GM19397 (cell line): ENCODE measurements at regions not wholly inside any gene's neighbourhood (a gene's known extent, or its start where the extent isn't known, plus 50 kb on each side); places are given as distances from the start of the nearest gene placed in this dataset.

Source experiments
- ATAC-seq: cut with Tn5 transposase; IDR thresholded peaks from one replicate; pipeline ENCODE4 v1.9.1; 2021; ENCODE audit warnings: mild to moderate bottlenecking, moderate library complexity; ENCODE audit not compliant: unreplicated experiment

DNA sequence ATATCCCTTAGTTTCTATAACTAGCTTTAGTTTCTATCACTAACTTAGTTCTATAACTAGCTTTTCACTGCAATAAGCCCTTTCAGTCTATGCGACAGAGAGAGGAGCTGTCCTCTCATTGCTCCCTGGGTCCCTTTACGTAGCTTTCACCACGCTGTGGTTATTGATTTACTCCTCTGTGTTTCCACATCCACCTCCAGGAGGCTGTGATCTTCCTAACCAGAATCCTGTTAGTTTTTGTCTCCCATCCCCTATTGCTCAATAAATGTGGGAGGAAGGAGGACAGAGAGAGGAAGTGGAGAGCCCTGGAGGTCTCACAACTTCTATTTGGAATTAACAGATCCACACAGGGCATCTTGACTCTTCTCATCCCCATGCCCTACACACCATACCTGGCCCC lies 1036.1 kb downstream of the MCTP2 start:
- no peak for ATAC-seq

DNA sequence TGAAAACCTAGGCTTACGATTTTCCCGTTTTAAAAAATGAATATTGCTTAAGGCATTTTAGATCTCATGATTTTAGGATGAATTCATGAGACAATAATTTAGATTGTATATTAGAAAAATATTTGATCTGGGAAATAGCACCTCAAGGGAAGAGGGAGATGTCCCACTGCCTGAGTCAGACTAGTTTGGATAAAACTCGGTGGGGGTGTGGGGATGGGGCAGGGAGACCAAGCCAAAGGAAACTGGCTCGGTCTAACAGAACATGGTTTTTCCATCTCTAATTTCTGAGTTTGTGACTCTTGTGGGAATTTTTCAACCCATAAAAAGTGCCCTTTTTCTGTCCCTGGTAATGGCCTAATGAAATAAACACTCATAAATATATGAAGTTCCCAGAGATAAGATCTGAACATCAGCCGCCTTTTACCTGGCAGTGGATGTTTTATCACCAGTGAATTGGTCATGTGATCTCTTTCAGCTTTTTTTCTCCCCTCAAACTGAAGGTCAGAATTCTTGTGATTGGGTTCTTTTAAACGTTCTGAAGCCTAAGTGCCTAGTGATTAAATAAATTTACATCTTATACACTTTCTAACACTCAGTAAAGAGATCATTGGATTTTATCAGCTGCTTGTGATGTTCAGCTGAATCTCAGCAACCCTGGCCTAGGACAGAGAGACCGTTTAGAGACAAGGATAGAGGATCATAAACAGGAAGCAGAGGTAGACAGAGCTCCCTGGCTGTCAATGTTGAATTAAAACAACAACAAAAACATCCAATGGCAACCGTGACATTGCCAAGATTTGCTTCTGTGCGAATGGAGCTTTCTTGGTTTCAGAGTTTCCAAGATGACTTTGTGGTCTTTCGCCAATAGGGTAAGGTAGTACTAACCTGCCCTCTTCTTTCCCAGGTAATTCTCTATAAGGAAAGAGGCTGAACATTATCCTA lies 1038.2 kb downstream of the MCTP2 start:
- no peak for ATAC-seq

DNA sequence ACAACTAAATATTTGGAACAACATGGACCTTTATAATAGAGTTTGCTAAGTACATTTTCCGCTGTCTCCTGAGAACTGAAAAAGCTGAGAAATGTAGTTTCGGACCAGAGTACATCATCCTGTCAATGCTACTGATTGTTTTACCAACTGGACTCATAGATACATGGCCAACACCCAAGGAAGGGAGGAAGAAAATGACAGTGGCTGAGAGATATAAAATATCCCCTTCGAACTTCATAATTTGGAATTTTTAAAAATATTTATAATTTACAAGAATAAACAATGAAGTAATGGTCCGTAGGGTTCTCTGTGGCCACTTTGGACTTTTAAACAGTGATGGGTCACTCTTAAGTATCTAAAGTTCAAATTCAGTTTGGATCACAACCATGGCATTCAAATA lies 1042.7 kb downstream of the MCTP2 start:
- ATAC-seq, result no peak

DNA sequence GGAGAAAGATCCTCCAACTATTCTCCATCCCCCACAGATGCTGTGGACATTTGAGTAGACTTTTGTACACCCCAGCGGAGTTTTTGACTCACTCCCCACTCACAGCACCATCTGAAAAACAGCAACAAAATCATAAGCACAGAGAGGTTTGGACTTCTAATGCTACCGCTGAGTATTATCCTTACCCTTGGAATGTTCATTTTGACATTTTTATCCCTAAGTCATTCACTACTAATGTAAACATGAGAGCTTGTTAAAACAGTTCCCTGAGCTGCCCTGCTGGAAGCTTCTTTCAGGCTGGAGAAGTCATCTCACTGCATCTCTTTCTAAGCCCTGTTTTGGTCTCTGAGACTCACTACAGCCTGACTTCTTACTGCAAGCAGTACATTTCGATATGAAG lies 1045.9 kb downstream of the MCTP2 start:
- ATAC-seq, result no peak

DNA sequence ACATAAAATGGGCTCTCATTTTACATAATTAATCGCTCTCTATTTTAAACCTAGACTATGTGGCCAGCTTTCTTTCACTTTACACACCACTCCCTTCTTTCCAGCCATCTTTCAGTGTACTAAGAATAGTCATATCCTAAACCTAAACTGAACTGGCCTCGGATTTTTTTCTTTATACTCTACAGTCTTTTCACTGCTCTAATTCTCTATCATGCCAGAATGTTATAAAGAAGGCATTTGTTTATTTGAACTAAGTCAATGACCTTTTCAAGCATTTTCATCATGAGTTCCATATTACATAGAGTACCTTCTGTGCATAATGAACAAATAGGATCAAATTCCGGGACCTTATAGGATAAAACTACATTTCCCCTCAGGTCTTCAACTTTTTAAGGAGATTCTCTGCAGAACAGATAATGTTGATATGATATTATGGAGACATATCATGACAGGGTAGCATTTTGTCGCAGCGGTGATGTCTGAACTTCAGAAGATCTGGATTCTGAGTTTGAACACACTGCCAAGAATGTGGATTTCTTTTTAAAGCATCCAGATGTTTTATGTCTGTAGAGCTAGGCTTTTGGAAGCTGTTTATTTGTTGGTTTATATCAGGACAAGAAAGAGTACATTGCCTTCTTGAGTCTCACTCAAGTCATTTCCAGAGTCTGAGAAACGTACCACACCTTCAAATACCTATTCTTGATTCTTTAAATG lies 1047.3 kb downstream of the MCTP2 start:
- ATAC-seq, result no peak

DNA sequence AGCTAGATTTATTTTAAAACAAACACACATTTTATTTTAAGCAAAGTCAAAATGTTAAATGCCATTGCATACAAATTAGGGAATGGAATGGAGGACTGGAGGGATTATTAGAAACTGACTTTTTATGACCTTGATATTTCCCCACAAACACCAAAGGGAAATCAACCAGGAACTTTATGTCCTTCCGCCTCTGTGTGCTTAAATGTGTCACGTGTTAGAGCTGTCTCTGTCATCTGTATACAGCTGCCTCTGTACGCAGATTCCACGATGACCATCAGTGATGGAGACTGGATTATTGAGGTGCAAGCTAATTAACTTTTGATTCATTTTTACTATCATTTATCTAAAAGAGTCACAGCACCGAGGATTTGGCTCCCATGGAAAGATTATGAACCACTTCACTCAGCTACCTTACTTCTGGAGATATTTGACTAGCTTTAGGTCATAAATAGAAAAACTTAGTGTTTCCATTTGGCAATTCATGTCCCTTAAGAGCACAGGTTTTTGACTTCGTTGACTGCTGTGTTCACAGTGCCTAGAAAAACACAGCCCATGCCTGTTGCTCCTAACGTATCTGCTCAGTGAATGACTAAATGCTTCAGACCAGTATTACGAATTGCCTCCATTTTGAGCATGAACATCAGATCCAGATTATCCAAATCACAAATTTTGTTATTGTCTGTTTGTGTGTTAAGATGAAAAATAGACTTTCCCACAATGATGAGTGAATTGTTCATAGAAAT lies 1048.1 kb downstream of the MCTP2 start:
- no peak for ATAC-seq

DNA sequence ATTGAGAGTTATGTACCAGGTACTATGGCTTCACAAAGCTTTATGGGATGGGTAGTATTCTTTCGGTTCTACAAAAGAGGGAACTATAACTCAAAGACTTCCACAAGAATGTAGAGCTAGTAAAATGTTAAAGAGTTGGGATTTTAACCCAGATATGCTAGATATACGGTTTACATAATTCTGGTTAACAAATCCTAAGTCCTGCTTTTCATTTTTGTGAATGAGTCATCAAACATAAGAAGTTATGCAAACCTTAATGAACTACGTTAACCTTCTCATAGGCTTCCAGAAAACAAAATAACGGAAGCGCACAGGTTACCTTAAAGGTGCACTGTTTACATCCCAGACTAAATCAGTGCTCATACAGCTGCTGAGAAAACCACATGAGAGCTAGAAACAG lies 1049.3 kb downstream of the MCTP2 start:
- ATAC-seq, result no peak

DNA sequence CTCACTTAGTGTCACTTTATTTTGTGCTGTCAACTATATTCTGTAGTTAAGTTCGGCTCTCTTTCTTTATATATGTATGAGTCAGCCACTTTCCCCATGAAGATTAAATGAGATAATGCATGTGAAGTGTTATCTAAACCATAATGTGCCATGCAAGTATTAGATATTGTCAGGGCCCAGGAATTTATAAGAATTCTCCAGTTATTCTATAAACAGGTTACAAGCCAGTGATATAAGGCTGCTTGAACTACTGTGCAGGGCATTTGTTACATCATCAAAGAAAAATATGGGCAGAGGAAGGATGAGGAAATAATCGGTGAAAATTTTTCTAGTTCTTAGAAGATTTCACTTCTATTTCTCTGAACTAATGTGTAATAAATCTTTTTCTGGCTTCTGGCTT lies 1049.0 kb upstream of the NR2F2 start:
- no peak for ATAC-seq

DNA sequence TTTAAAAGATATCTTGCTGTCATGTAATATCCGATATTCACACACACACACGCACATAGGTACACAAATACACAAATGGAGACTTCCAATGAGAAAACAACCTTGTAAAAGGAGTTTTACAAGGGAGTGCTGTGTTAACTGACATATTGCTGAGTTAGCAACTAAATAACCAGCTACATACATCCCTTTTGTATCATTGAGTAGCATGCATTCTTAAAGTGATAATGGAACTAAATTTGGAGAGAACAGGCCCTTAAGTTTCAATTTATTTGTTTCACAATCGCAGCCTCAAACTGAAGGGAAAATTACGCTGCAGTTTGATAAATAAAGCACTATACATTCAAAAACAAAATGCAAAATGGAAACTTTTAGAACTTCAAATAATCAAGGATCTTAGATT lies 1046.0 kb upstream of the NR2F2 start:
- no peak for ATAC-seq

DNA sequence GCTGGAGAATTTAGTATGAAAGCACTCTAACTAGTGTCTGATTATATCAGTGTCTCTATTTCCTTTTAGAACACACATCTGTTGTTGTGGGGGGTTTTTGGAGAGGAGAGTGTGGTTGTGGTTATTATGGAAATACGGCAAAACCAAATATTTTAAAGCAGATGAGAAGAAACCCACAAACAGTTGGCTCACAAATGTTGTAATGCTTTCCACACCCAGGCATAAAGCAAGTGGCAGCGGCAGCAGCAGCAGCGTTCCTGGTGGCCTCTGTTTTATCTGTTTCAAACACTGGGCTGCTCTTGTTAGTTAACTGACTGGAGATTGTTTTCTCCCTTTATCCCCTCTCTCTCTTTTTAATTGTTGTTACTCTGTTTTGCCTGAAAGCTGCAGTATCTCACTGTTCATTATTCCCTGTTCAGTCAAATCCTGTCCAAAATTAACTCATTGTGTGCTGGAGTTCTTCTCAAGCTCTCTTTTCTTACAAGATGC lies 1045.5 kb upstream of the NR2F2 start:
- no peak for ATAC-seq

DNA sequence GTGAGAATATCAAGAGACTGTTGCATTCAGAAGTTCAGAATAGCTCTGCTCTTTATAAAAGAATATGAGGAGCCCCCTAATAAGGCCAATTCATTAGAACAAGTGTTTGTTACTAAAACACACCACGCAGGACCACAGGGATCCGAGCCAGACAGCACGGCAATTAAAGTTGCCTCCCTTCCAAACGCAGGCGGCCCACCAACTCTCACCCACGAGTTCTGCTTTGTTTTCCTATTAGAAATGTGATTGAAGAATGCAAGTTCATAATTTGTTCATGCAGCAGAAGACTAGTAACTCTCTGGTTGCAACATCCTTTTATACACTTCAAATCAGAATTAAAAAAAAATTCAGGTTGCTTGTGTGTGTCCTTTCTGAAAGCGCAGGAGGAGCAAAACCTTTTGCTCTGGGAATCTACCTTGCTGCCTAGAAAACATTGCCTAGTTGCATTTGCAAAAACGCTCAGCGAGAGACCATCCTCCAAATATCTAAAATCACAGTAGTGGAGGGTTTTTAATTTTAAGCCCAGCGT lies 1044.1 kb upstream of the NR2F2 start:
- no peak for ATAC-seq

DNA sequence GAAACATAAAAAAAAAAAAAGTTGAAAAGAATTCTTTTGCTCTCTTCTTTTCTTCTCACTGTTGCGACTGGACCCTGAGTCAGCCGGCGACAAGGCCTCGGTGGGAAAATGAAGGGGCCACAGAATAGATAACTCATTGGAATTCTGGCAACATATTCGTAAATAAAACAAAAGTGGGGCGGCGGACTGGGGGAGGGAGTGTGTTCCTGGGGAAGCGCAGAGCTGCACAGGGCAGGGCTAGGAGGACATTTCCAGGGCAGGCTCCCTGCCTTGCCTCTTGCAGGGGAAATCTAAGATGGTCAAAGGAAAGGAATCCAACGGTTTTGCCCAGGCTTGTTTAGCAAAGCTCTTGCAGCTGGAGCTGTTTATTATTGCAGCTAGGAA lies 1042.8 kb upstream of the NR2F2 start:
- ATAC-seq, result no peak

DNA sequence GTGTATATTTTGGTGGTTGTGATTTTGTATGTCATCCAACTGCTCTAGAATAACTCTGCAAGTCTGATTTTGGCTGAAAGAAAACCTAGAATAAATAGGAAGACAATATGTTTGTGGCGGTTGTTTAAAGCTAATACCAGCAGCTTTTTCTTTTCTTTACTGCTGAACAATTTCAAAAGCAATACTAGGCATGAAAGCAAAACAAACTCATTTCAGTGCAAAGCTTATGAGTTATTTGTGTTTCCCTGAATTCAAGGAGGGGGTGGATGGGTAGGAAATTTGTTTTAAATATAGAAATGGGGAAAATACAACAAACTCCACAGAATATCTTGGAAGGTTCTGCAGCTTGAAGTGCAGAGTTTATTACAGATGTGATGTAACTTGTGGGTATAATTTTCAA lies 1041.9 kb upstream of the NR2F2 start:
- ATAC-seq, result no peak

DNA sequence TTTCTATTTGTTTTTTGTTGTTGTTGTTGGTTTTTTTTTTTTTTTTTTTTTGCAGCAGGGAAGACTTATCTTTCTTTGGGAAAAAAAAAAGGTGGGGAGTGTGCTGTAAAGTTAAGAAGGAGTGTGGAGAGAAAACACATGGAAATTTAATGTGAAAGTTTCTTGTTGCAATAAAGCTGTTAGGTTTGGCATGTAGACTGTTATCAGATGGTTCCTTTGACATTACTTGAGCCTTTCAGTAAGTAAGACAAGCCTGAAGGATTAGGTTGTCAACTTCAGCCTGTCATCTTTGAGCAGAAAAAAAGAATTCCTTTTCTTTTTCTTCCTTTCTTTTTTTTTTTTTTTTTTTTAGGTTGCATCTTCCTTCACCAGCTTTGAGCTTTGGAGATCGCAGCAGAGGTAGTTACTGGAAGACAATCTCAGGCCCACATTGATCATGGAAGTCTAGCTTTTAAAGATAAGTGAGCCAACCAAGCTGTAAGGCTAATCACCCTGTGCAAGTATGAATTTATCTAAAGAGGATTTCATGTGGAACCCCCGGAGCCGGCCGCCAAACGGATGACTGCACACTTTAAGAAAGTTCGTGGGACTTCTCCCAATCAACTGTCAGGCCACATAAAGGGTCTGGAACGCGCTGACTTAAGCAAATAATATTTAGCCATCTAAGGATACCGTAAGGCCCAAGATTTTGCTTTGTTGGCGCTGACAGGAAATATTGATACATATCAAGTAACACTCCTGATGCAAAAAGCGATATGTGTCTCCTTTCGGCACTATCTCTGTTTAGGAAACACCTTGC lies 1040.1 kb upstream of the NR2F2 start:
- ATAC-seq, result no peak

DNA sequence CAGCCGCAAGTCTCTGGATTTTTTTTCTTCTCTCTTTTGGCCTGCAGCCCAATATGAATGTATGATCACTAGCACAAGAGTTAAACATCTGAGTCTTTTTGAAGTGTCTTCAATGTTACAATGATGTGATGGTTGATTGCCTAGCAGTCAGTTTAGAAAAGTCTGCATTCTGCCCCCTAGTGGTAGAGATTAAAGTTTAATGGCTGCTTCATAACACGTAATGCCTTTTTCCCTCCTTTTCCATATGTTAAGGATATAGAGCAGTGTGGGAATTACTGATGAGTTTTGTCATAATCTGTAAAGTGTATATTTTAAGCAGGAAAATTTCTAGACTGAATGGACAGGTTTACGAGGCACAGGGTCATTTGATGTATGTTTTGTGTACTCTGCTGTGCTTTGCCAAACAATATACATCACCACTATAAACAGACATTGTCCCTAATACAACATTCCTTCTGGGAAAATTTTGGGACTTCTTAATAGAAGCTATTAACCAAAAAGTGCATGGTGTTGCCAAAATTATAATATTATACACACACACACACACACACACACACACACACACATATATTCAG lies 1038.5 kb upstream of the NR2F2 start:
- no peak for ATAC-seq

DNA sequence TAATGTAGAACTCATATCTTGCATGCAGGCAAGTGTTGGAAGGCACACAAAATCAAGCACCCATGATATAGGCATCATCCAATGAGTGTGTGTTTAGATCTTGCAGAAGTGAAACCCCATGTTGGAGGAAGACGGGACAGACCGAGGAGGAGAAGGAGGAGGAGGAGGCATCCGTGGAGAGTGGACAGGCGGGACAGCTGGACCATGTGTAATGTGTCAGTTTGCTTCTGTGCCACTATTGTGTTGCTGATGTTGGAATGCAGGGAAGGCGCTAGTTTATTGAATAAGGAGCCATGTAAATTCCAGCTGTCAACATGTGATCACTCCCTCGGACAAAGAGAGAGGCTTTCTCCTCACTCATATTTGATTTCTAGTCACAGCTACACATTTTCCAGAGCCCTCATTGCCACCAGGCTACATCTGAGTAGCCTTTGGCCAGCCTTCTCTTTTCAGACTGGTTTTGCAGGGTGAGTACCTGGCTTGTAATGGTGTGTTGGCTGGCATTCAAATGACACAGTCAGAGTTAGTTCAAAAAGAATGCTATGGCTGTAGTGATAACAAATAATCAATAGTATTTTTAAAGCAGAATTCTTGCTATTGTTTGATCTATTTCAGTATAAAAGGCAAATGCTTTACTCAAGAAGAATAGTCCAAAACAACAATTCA lies 1037.6 kb upstream of the NR2F2 start:
- ATAC-seq, result no peak

DNA sequence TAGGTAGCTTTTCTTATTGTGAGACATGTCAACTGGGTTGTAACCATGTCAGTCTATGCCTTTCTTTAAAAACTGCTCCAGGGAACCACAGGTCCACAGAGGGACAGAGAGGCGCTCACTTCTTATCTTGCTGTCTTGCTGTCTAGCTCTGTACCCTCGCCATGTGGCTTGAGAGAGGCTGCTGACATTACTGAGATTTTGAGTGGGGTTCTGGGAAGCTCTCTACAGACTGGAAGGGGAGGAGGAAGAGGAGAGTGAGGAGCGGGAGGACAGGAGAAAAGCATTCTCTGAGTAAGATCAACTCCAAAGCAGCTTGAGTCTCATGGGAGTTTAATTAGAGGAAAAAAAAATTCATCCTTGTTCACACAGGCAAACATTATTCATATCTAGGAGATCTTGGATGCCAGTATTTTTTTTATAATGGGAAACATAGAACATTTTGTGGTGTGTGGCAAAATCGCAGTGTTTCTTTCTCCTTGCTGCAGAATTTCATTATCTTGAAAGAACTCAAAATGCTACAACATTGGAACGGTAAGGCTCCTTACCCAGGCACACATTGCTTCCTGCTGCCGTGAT lies 1037.0 kb upstream of the NR2F2 start:
- ATAC-seq, result no peak

DNA sequence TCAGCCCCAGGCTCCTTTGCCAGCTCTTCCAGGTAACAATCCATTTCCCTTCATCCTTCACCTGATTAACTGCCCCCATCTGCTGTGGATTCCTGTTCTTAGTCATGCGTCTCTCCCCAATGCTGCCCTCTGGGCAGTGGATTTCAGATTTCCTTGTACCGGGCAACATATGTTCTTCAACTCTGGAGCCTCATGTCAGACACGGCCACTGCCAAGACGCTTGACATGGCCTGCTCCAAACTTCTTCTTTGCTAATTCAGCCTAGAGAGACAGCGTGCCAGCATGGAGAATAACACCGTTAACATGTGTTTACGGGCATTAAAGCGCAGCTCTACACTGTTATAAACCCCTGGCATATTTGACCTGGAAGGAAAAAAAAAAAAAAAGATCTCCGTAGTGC lies 1035.1 kb upstream of the NR2F2 start:
- no peak for ATAC-seq
